H1 (cell line): ENCODE measurements at regions not wholly inside any gene's neighbourhood (a gene's known extent, or its start where the extent isn't known, plus 50 kb on each side); places are given as distances from the start of the nearest gene placed in this dataset.
A peak's percentile ranks its signal among the peaks of the same experiment; 100 is the strongest.

ENCODE experiments used
- CTCF ChIA-PET: fragments of 300-600 bp; sonication (Branson Sonifier 250); formaldehyde crosslinking; loops from one replicate; lab custom pipeline; 2021; ENCODE audit not compliant: partially characterized antibody; lab: Charles Lee
- POLR2A ChIA-PET: fragments of 300-600 bp; sonication (Branson Sonifier 250); formaldehyde crosslinking; loops from one replicate; lab custom pipeline; 2021; ENCODE audit warnings: inconsistent platforms; ENCODE audit not compliant: partially characterized antibody; lab: Charles Lee
- DNase-seq, 2 experiments: peaks; one replicate each; pipeline versions ENCODE4 v3.0.0 to v3.0.0-alpha.2; 2010 to 2022; ENCODE audit warnings: low spot score in 2 of 2, low read depth in 1 of 2, mixed read lengths in 1 of 2
- FAIRE-seq: peaks from 2 replicates; lab custom pipeline; 2011; peaks lifted over from hg19 to GRCh38; lab: Jason Lieb, UNC
- H2AFZ ChIP-seq: 2 replicates; pipeline ENCODE4 v1.8.1; 2012; ENCODE audit warnings: low read length, inconsistent platforms
- H2AK5ac ChIP-seq: 2 replicates; pipeline ENCODE4 v1.6.1; 2013; ENCODE audit warnings: low read depth, low read length
- H2BK120ac ChIP-seq: replicated peaks from 2 replicates; pipeline ENCODE3; 2013; ENCODE audit warnings: low read depth, low read length, inconsistent platforms
- H2BK12ac ChIP-seq: 2 replicates; pipeline ENCODE4 v1.6.1; 2013; ENCODE audit warnings: low read depth, low read length
- H2BK15ac ChIP-seq: 2 replicates; pipeline ENCODE4 v1.6.1; 2013; ENCODE audit warnings: low read length
- H2BK20ac ChIP-seq: 2 replicates; pipeline ENCODE4 v1.6.1; 2013; ENCODE audit warnings: low read length
- H2BK5ac ChIP-seq: 2 replicates; pipeline ENCODE4 v1.6.1; 2013; ENCODE audit warnings: low read depth, low read length
- H3K14ac ChIP-seq: 2 replicates; pipeline ENCODE4 v1.6.1; 2013; ENCODE audit warnings: inconsistent platforms; ENCODE audit not compliant: insufficient read length
- H3K18ac ChIP-seq: 2 replicates; pipeline ENCODE4 v1.6.1; 2013; ENCODE audit warnings: low read length; ENCODE audit errors: extremely low read depth
- H3K23ac ChIP-seq: 2 replicates; pipeline ENCODE4 v1.6.1; 2013; ENCODE audit warnings: inconsistent platforms; ENCODE audit not compliant: insufficient read length
- H3K23me2 ChIP-seq: 2 replicates; pipeline ENCODE4 v1.6.1; 2013; ENCODE audit warnings: low read depth, low read length
- H3K27ac ChIP-seq: 2 replicates; pipeline ENCODE4 v1.6.1; 2011; ENCODE audit warnings: low read depth, low read length, inconsistent platforms
- H3K27me3 ChIP-seq, 4 experiments: replicated peaks in 1 of 4; 1 replicate in 1 of 4; 2 replicates in 3 of 4; pipeline versions ENCODE4 v1.6.1 to v1.8.1; 2011 to 2013; ENCODE audit warnings: low read length in 3 of 4, mild to moderate bottlenecking in 3 of 4, inconsistent platforms in 2 of 4, mixed read lengths in 2 of 4, moderate library complexity in 1 of 4; ENCODE audit not compliant: control insufficient read depth in 3 of 4, insufficient read depth in 3 of 4; ENCODE audit errors: extremely low read depth in 1 of 4
- H3K36me3 ChIP-seq, 4 experiments: 2 replicates each; pipeline versions ENCODE4 v1.6.1 to v1.8.1; 2011 to 2013; ENCODE audit warnings: mild to moderate bottlenecking in 4 of 4, low read length in 3 of 4, moderate library complexity in 2 of 4, control low read depth in 1 of 4, inconsistent platforms in 1 of 4; ENCODE audit not compliant: insufficient read depth in 4 of 4, control insufficient read depth in 2 of 4
- H3K4ac ChIP-seq: replicated peaks from 2 replicates; pipeline ENCODE3; 2013; ENCODE audit warnings: low read length, low read depth, mixed read lengths, inconsistent platforms; ENCODE audit not compliant: insufficient read length
- H3K4me1 ChIP-seq, 4 experiments: replicated peaks in 1 of 4; 1 replicate in 1 of 4; 2 replicates in 3 of 4; pipeline versions ENCODE4 v1.6.1 to v1.8.1; 2011 to 2013; ENCODE audit warnings: low read length in 3 of 4, inconsistent platforms in 2 of 4, mixed read lengths in 1 of 4; ENCODE audit not compliant: insufficient read depth in 4 of 4, control insufficient read depth in 3 of 4
- H3K4me2 ChIP-seq, 2 experiments: 2 replicates each; pipeline versions ENCODE4 v1.6.1 to v1.8.1; 2011 to 2013; ENCODE audit warnings: low read depth in 2 of 2, low read length in 2 of 2, control low read depth in 1 of 2, inconsistent platforms in 1 of 2, mild to moderate bottlenecking in 1 of 2; ENCODE audit not compliant: insufficient read depth in 1 of 2
- H3K4me3 ChIP-seq, 4 experiments: fragments of 200-600, 300-600 bp in 1 of 4; sonication (generic), shearing (Covaris generic), sonication (Bioruptor Twin) in 1 of 4; 2 replicates each; pipeline versions ENCODE4 v1.5.1 to v1.8.1; 2011 to 2016; ENCODE audit warnings: low read length in 4 of 4, low read depth in 3 of 4, control low read depth in 2 of 4, inconsistent platforms in 2 of 4, mild to moderate bottlenecking in 2 of 4, mixed read lengths in 1 of 4, moderate library complexity in 1 of 4; ENCODE audit not compliant: insufficient read depth in 2 of 4; ENCODE audit errors: extremely low read depth in 1 of 4
- H3K56ac ChIP-seq: replicated peaks from 2 replicates; pipeline ENCODE3; 2013; ENCODE audit warnings: low read depth, mild to moderate bottlenecking, mixed read lengths, low read length, inconsistent platforms; ENCODE audit not compliant: insufficient read length
- H3K79me1 ChIP-seq: 2 replicates; pipeline ENCODE4 v1.6.1; 2013; ENCODE audit warnings: low read depth, low read length, control low read depth
- H3K79me2 ChIP-seq, 2 experiments: 2 replicates each; pipeline versions ENCODE4 v1.6.1 to v1.8.1; 2012 to 2013; ENCODE audit warnings: low read length in 2 of 2, mild to moderate bottlenecking in 2 of 2, inconsistent platforms in 1 of 2; ENCODE audit not compliant: insufficient read depth in 2 of 2, control insufficient read depth in 1 of 2
- H3K9ac ChIP-seq, 4 experiments: replicated peaks in 1 of 4; 1 replicate in 1 of 4; 2 replicates in 3 of 4; pipeline versions ENCODE4 v1.6.1 to v1.8.1; 2011 to 2013; ENCODE audit warnings: low read depth in 3 of 4, low read length in 3 of 4, control low read depth in 2 of 4, mild to moderate bottlenecking in 2 of 4, moderate library complexity in 2 of 4, inconsistent platforms in 1 of 4; ENCODE audit errors: extremely low read depth in 1 of 4
- H3K9me3 ChIP-seq, 2 experiments: 2 replicates each; pipeline versions ENCODE4 v1.6.1 to v1.8.1; 2012 to 2013; ENCODE audit warnings: mild to moderate bottlenecking in 2 of 2, moderate library complexity in 2 of 2, control low read depth in 1 of 2, inconsistent platforms in 1 of 2, low read depth in 1 of 2, low read length in 1 of 2, mixed read lengths in 1 of 2; ENCODE audit not compliant: insufficient read depth in 2 of 2
- H4K20me1 ChIP-seq, 2 experiments: replicated peaks in 1 of 2; 2 replicates each; pipeline versions ENCODE3 to v1.8.1; 2011 to 2013; ENCODE audit warnings: inconsistent platforms in 2 of 2, low read length in 2 of 2, mild to moderate bottlenecking in 1 of 2; ENCODE audit not compliant: insufficient read depth in 2 of 2, control insufficient read depth in 1 of 2
- H4K5ac ChIP-seq: 2 replicates; pipeline ENCODE4 v1.6.1; 2013; ENCODE audit warnings: low read length, low read depth, mixed read lengths, inconsistent platforms; ENCODE audit not compliant: insufficient read length
- H4K8ac ChIP-seq: 2 replicates; pipeline ENCODE4 v1.8.0; 2013; ENCODE audit warnings: mild to moderate bottlenecking, moderate library complexity, low read length, inconsistent platforms; ENCODE audit not compliant: insufficient read depth; ENCODE audit errors: extremely low read depth
- H4K91ac ChIP-seq: replicated peaks from 2 replicates; pipeline ENCODE3; 2013; ENCODE audit warnings: low read length, mixed read lengths, inconsistent platforms; ENCODE audit not compliant: insufficient read length
- WGBS, 2 experiments: shearing (Covaris generic) in 1 of 2; methylation state at CpG; one replicate each; pipeline versions ENCODE4 v1.1.6 to v1.1.7; 2013 to 2015; ENCODE audit warnings: low lambda C conversion rate in 2 of 2, mixed read lengths in 2 of 2, inconsistent platforms in 1 of 2, low coverage in 1 of 2, missing lambda C conversion rate in 1 of 2; ENCODE audit not compliant: insufficient replicate concordance in 2 of 2, insufficient coverage in 1 of 2, insufficient read length in 1 of 2; ENCODE audit errors: extremely low coverage in 1 of 2, missing lambda C conversion rate in 1 of 2; 5-methylcytosine and 5-hydroxymethylcytosine counted together

- Histone ChIP-seq H3K4me2 (0 out of 4 replicates have a peak overlapping the region, but pooled peaks of 1 of the 2 experiments have one; percentile 37), H2AFZ (no peak overlapping the region), H4K91ac (no peak overlapping the region), H3K18ac (no peak overlapping the region), H2BK12ac (no peak overlapping the region; the same call in 1 of the 2 replicates), H2BK20ac (no peak overlapping the region), H3K23ac (no peak overlapping the region), H3K56ac (no peak overlapping the region), H2BK15ac (no peak overlapping the region), H3K9me3 (peaks cover 7 to 9% of the 10 kb centered on the region in 2 experiments; a peak in 3 of 4 replicates), H3K27ac (no peak overlapping the region), H3K14ac (no peak overlapping the region), H3K4me3 (peak overlapping the region in 1 of 4 experiments; percentile 28; a peak in 1 of 8 replicates), H3K36me3 (no peaks in the 10 kb centered on the region), H2BK120ac (no peak overlapping the region), H4K5ac (no peak overlapping the region), H3K79me1 (no peaks in the 10 kb centered on the region), H3K23me2 (no peaks in the 10 kb centered on the region), H3K9ac (no peak overlapping the region), H3K4ac (no peak overlapping the region), H2BK5ac (no peak overlapping the region), H3K79me2 (no peaks in the 10 kb centered on the region), H4K8ac (no peak overlapping the region), H2AK5ac (no peak overlapping the region), H3K4me1 (peaks cover 0 to 6% (median 0%) of the 10 kb centered on the region in 4 experiments; a peak in 1 of 7 replicates), H4K20me1 (no peaks in the 10 kb centered on the region), H3K27me3 (no peaks in the 10 kb centered on the region)
- 62% methylated on average over 3 of the region's 3 CpGs; no CpG with 5 or more reads in 1 of the 2 experiments for WGBS, 2 experiments
- ChIA-PET POLR2A (interaction anchor here (2.0 kb wide), 1 partner anchor 78 kb away, joined by 9 read pairs; the partner anchor contains the start of gene TMA16), CTCF (interaction anchor here (1.6 kb wide), 1 partner anchor 68 kb away, joined by 3 read pairs; no protein-coding TSS in a partner anchor)
- no peak for FAIRE-seq
- peak in 1 of 2 experiments; percentile 1 for DNase-seq
Measured at GRCh38 chr4:163415668-163416067, 57.9 kb downstream of the TKTL2 start.
